ENCODE measurements at regions not wholly inside any gene's neighbourhood (a gene's known extent, or its start where the extent isn't known, plus 50 kb on each side); places are given as distances from the start of the nearest gene placed in this dataset.

- DNase-seq (ENCODE audit: extremely low read depth, low read depth) = no peak
- no peak for TF ChIP-seq CTCF (IDR thresholded peaks at IDR 0.05; ENCODE audit: low read depth, low read length)
These were observed 790.3 kb upstream of the SLITRK1 start for GRCh38 chr13:84672616-84673015.

GRCh38 chr13:84670245-84670644 lies 788.0 kb upstream of the SLITRK1 start:
- DNase-seq (ENCODE audit: extremely low read depth, low read depth) = no peak
- no peak for TF ChIP-seq CTCF (IDR thresholded peaks at IDR 0.05; ENCODE audit: low read depth, low read length)

- no peak for DNase-seq (ENCODE audit: extremely low read depth, low read depth)
- TF ChIP-seq CTCF (IDR thresholded peaks at IDR 0.05; ENCODE audit: low read depth, low read length) = no peak
These were observed 786.4 kb upstream of the SLITRK1 start for GRCh38 chr13:84668637-84669036.

- no peak for TF ChIP-seq CTCF (IDR thresholded peaks at IDR 0.05; ENCODE audit: low read depth, low read length)
- no peak for DNase-seq (ENCODE audit: extremely low read depth, low read depth)
These were observed 780.2 kb upstream of the SLITRK1 start for GRCh38 chr13:84662491-84662890.

GRCh38 chr13:84661718-84662117 lies 779.4 kb upstream of the SLITRK1 start:
- TF ChIP-seq CTCF (IDR thresholded peaks at IDR 0.05; ENCODE audit: low read depth, low read length) = no peak
- no peak for DNase-seq (ENCODE audit: extremely low read depth, low read depth)

- no peak for DNase-seq (ENCODE audit: extremely low read depth, low read depth)
- TF ChIP-seq CTCF (IDR thresholded peaks at IDR 0.05; ENCODE audit: low read depth, low read length) = no peak
These were observed 777.0 kb upstream of the SLITRK1 start for GRCh38 chr13:84659359-84659661.

GRCh38 chr13:84658491-84659358 lies 776.5 kb upstream of the SLITRK1 start:
- DNase-seq (ENCODE audit: extremely low read depth, low read depth) = no peak
- TF ChIP-seq CTCF (IDR thresholded peaks at IDR 0.05; ENCODE audit: low read depth, low read length) = no peak

Data from AG09319 (cell line).